GM23248 (cell line): ENCODE measurements at regions not wholly inside any gene's neighbourhood (a gene's known extent, or its start where the extent isn't known, plus 50 kb on each side); places are given as distances from the start of the nearest gene placed in this dataset.
"Not testable (repeated sequence)": the region's sequence is repeated elsewhere in the genome, so short reads cannot be mapped to it uniquely, and the experiment has no call there.

Source experiments
- DNase-seq: peaks from one replicate; pipeline ENCODE4 v3.0.0-alpha.2; 2015
- H2AFZ ChIP-seq: fragments of 200-600 bp; sonication (generic); 2 replicates; pipeline ENCODE4 v1.6.1; 2016; ENCODE audit warnings: antibody characterized with exemption
- H3F3A ChIP-seq: fragments of 200-600 bp; sonication (generic); 2 replicates; pipeline ENCODE4 v1.6.1; 2016; ENCODE audit warnings: mild to moderate bottlenecking, antibody characterized with exemption, mixed run types; ENCODE audit not compliant: insufficient read depth
- H3K27ac ChIP-seq: fragments of 200-600 bp; sonication (generic); 2 replicates; pipeline ENCODE4 v1.5.1; 2016; ENCODE audit warnings: mild to moderate bottlenecking
- H3K27me3 ChIP-seq: fragments of 200-600 bp; sonication (generic); replicated peaks from 2 replicates; pipeline ENCODE4 v1.6.1; 2016; ENCODE audit warnings: mild to moderate bottlenecking; ENCODE audit not compliant: insufficient read depth
- H3K36me3 ChIP-seq: fragments of 200-600 bp; sonication (generic); 2 replicates; pipeline ENCODE4 v1.6.1; 2016; ENCODE audit warnings: low read depth, mild to moderate bottlenecking
- H3K4me1 ChIP-seq: fragments of 200-600 bp; sonication (generic); 2 replicates; pipeline ENCODE4 v1.6.1; 2016; ENCODE audit warnings: mild to moderate bottlenecking; ENCODE audit not compliant: insufficient read depth
- H3K4me2 ChIP-seq: fragments of 200-600 bp; sonication (generic); one replicate; pipeline ENCODE4 v1.6.1; 2016; ENCODE audit warnings: mild to moderate bottlenecking; ENCODE audit not compliant: unreplicated experiment
- H3K4me3 ChIP-seq: fragments of 200-600 bp; sonication (generic); 2 replicates; pipeline ENCODE4 v1.5.1; 2016; ENCODE audit warnings: mild to moderate bottlenecking
- H3K79me2 ChIP-seq: fragments of 200-600 bp; sonication (generic); 2 replicates; pipeline ENCODE4 v1.6.1; 2016; ENCODE audit warnings: mild to moderate bottlenecking; ENCODE audit not compliant: insufficient read depth
- H3K9ac ChIP-seq: fragments of 200-600 bp; sonication (generic); 2 replicates; pipeline ENCODE4 v1.6.1; 2016; ENCODE audit warnings: mild to moderate bottlenecking
- H3K9me2 ChIP-seq: fragments of 200-600 bp; sonication (generic); 2 replicates; pipeline ENCODE4 v1.6.1; 2016; ENCODE audit warnings: mixed run types, mild to moderate bottlenecking, moderate library complexity; ENCODE audit not compliant: insufficient read depth
- H3K9me3 ChIP-seq: fragments of 200-600 bp; sonication (generic); one replicate; pipeline ENCODE4 v1.6.1; 2017; ENCODE audit warnings: low read depth
- H4K20me1 ChIP-seq: fragments of 200-600 bp; sonication (generic); 2 replicates; pipeline ENCODE4 v1.6.0; 2016; ENCODE audit not compliant: insufficient read depth
- EZH2 ChIP-seq: fragments of 200-600 bp; sonication (generic); IDR thresholded peaks from 2 replicates; pipeline ENCODE4 v1.6.1; 2018; ENCODE audit warnings: antibody characterized with exemption, mild to moderate bottlenecking; ENCODE audit not compliant: insufficient read depth, poor library complexity, severe bottlenecking
- EZH2phosphoT487 ChIP-seq: fragments of 200-600 bp; sonication (generic); IDR thresholded peaks from 2 replicates; pipeline ENCODE4 v1.6.1; 2018; ENCODE audit warnings: antibody characterized with exemption, moderate library complexity, mild to moderate bottlenecking, low read depth; ENCODE audit not compliant: insufficient read depth
- WGBS, 2 experiments: methylation state at CpG; one replicate each; pipeline ENCODE4 v1.1.6; 2015 to 2017; ENCODE audit warnings: low lambda C conversion rate in 2 of 2, low coverage in 1 of 2; ENCODE audit errors: missing lambda C conversion rate in 2 of 2; 5-methylcytosine and 5-hydroxymethylcytosine counted together
- in situ Hi-C: fragments of 300-500 bp; cut with MboI; formaldehyde crosslinking; loops from 2 replicates; pipeline ENCODE4 v1.15.0; 2020

DNA sequence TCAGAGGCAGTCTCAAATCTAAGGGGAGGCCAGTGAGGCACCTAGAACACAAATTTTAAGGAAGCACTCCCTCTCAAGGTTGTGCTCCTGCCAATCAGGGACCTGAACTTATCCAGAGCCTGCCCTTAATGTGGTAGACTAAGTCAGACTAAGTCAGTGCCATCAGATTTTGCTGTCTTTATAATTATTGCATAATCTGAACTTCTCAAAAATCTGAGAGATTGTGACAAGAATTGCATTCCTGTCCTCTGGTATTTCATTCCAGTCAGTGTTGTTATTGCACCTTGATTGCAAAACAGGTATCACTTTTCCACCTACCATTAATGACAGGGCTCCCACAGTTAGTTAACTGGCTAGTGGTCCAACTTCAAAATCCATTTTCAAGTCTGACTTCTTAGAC, 197.1 kb upstream of the HCN1 start:
- Histone ChIP-seq H2AFZ (no peak overlapping the region), H3K4me1 (no peaks in the 10 kb centered on the region), H3K27ac (no peak overlapping the region), H4K20me1 (no peaks in the 10 kb centered on the region), H3K79me2 (no peaks in the 10 kb centered on the region), H3F3A (no peaks in the 10 kb centered on the region), H3K27me3 (no peaks in the 10 kb centered on the region), H3K9ac (no peak overlapping the region), H3K36me3 (no peaks in the 10 kb centered on the region), H3K4me2 (no peak overlapping the region), H3K9me3 (no peaks in the 10 kb centered on the region), H3K4me3 (no peak overlapping the region), H3K9me2 (no peaks in the 10 kb centered on the region)
- in situ Hi-C loops, result no loop called here
- TF ChIP-seq EZH2 (no peak), EZH2phosphoT487 (no peak)
- no peak for DNase-seq

DNA sequence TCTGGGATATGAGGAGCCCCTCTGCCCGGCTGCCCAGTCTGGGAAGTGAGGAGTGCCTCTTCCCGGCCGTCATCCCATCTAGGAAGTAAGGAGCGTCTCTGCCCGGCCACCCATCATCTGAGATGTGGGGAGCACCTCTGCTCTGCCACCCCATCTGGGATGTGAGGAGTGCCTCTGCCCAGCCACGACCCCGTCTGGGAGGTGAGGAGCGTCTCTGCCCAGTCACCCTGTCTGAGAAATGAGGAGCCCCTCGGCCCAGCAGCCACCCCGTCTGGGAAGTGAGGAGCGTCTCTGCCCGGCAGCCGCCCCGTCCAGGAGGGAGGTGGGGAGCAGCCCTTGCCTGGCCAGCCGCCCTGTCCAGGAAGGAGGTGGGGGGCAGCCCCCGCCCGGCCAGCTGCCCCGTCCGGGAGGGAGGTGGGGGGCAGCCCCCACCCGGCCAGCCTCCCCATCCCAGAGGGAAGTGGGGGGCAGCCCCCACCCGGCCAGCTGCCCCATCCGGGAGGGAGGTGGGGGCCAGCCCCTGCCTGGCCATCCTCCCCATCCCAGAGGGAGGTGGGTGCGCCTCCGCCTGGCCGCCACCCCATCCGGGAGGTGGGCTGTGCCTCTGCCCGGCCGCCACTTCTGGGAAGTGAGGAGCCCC, 194.4 kb upstream of the HCN1 start:
- 43 to 46% methylated on average over 14 to 25 of the region's 28 CpGs for WGBS, 2 experiments
- H3K27ac ChIP-seq, H3K9me2 ChIP-seq, in situ Hi-C loops, H4K20me1 ChIP-seq, H3F3A ChIP-seq, H3K4me3 ChIP-seq, H3K4me1 ChIP-seq, H3K4me2 ChIP-seq, H3K27me3 ChIP-seq, H3K9me3 ChIP-seq, DNase-seq, H2AFZ ChIP-seq, H3K9ac ChIP-seq, H3K36me3 ChIP-seq, H3K79me2 ChIP-seq: not testable (repeated sequence)

DNA sequence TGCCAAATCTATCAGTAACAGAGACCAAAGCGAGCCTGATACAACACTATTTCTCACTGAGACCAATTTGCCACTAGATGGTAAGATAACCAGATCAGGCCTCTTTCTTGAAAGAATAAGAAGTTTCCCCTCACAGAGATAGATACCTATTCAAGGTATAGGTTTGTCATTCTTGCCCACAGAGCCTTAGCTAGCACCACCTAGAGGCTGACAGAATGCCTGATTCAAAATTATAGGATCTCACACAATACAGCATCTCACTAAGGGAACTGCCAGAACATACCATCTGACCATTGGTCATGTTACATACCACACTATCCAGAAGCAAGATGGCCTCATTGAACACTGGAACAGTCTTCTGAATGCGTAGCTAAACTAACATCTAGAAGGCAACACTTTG, 166.6 kb upstream of the HCN1 start:
- in situ Hi-C loops, result no loop called here
- no peak overlapping the region for H2AFZ ChIP-seq
- no peaks in the 10 kb centered on the region for H3K9me3 ChIP-seq
- H3K79me2 ChIP-seq, result no peaks in the 10 kb centered on the region
- no peak overlapping the region for H3K4me2 ChIP-seq
- DNase-seq, result no peak
- H3K36me3 ChIP-seq, result no peaks in the 10 kb centered on the region
- no peaks in the 10 kb centered on the region for H3K9me2 ChIP-seq
- 2% methylated on average over 2 of the region's 2 CpGs for WGBS, 2 experiments
- no peak overlapping the region for H3K27ac ChIP-seq
- H3K4me1 ChIP-seq, result no peaks in the 10 kb centered on the region
- no peaks in the 10 kb centered on the region for H3F3A ChIP-seq
- no peaks in the 10 kb centered on the region for H3K27me3 ChIP-seq
- TF ChIP-seq EZH2phosphoT487 (no peak), EZH2 (no peak)
- H3K9ac ChIP-seq, result no peak overlapping the region
- no peaks in the 10 kb centered on the region for H4K20me1 ChIP-seq
- no peak overlapping the region for H3K4me3 ChIP-seq

DNA sequence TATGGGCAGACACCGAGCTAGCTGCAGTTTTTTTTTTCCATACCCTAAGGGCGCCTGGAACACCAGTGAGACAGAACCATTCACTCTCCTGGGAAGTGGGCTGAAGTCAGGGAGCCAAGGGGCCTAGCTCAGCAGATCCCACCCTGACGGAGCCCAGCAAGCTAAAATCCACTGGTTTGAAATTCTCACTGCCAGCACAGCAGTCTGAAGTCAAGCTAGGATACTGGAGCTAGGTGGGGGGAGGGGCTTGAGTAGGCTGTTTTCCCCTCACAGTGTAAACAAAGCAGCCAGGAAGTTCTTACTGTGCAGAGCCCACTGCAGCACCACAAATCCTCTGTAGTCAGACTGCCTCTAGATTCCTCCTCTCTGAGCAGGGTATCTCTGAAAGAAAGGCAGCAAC, 151.7 kb upstream of the HCN1 start:
- H3K9me3 ChIP-seq, result no peaks in the 10 kb centered on the region
- no peak overlapping the region for H2AFZ ChIP-seq
- no peaks in the 10 kb centered on the region for H3K27me3 ChIP-seq
- no peak overlapping the region for H3K4me2 ChIP-seq
- no peaks in the 10 kb centered on the region for H3K79me2 ChIP-seq
- no peak overlapping the region for H3K9ac ChIP-seq
- 10 to 26% methylated on average over 3 of the region's 3 CpGs for WGBS, 2 experiments
- no peaks in the 10 kb centered on the region for H3K36me3 ChIP-seq
- no peaks in the 10 kb centered on the region for H3F3A ChIP-seq
- no peak overlapping the region for H3K4me3 ChIP-seq
- no peak for TF ChIP-seq EZH2
- no peak for TF ChIP-seq EZH2phosphoT487
- no peaks in the 10 kb centered on the region for H3K4me1 ChIP-seq
- no peak overlapping the region for H3K27ac ChIP-seq
- H4K20me1 ChIP-seq, result no peaks in the 10 kb centered on the region
- no peak for DNase-seq
- in situ Hi-C loops, result no loop called here
- no peaks in the 10 kb centered on the region for H3K9me2 ChIP-seq

DNA sequence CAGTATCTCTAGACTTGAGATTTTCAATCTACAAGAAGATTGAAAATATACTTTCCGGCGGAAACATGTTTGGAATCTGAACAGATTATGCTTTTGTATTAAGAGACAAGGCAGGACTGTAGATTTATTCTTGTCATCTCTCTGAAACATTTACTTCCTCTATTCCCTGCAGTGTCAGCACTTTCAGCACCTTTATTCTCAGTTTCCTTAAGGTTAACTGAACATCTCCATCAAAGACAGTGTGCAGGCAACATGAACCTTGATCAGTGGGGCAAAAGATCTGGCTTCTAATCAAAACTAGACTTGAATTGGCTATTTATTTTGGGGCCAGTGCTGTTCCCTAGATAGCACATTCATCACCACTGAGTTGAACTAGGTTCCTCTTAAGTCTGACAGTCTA, 129.9 kb upstream of the HCN1 start:
- no peaks in the 10 kb centered on the region for H3K79me2 ChIP-seq
- no peaks in the 10 kb centered on the region for H3K4me1 ChIP-seq
- no peaks in the 10 kb centered on the region for H3F3A ChIP-seq
- H3K9me2 ChIP-seq, result no peaks in the 10 kb centered on the region
- no peaks in the 10 kb centered on the region for H3K27me3 ChIP-seq
- H4K20me1 ChIP-seq, result no peaks in the 10 kb centered on the region
- in situ Hi-C loops, result no loop called here
- no peak for DNase-seq
- H3K9me3 ChIP-seq, result no peaks in the 10 kb centered on the region
- no peak overlapping the region for H3K27ac ChIP-seq
- no peak overlapping the region for H3K9ac ChIP-seq
- WGBS, 2 experiments, result 15 to 38% methylated on average over 2 of the region's 2 CpGs
- no peaks in the 10 kb centered on the region for H3K36me3 ChIP-seq
- H3K4me3 ChIP-seq, result no peak overlapping the region
- no peak for TF ChIP-seq EZH2phosphoT487
- TF ChIP-seq EZH2, result no peak
- H3K4me2 ChIP-seq, result no peak overlapping the region
- H2AFZ ChIP-seq, result no peak overlapping the region
